ENCODE measurements at regions not wholly inside any gene's neighbourhood (a gene's known extent, or its start where the extent isn't known, plus 50 kb on each side); places are given as distances from the start of the nearest gene placed in this dataset.

DNA sequence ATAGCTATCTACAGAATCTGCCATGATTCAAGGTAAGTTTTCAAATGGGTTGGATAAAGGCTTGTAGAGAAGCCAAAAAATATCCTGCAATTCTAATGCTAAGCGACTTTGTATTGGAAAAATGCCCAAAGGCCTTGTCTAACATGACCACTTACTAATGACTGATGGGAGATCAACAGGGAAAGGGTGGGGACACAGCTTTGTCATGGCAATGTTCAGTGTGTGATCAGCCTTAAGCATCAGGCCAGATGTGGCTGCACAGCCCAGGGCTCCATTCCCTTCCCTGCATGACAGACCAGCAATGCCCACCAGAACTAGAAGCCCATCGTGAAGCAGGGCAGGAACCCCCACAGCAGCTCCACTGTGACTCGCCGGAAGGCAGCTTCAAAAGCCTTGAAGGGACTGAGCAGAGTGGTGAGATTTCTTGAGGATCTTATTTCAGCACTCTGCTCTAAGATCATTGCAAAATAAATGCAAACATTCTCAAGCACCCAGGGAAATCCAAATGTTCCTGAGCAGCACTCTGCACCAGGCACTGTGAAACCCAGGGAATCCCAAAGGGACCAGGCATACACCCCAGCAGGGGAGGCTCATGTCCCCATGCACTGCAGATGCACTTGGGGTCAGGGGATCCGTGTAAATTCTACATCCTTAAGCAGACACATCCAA, 517.9 kb upstream of the SMIM21 start:
- no peaks in the 10 kb centered on the region for H3K4me1 ChIP-seq (replicated peaks in 1 of 2; ENCODE audit: control insufficient read depth in 2 of 2, insufficient read depth in 2 of 2, low read length in 2 of 2)
- intact Hi-C loops (cut with micrococcal nuclease) (no loop called here), in situ Hi-C loops (cut with MboI) (no loop called here)
- H3K9ac ChIP-seq (ENCODE audit: insufficient read depth in 1 of 2, low read depth in 2 of 2, low read length in 2 of 2): no peak overlapping the region
- no peak for FAIRE-seq
- no peaks in the 10 kb centered on the region for H3K9me3 ChIP-seq (replicated peaks; ENCODE audit: control insufficient read depth, insufficient read depth, low read depth, low read length)
- CTCF ChIA-PET (ENCODE audit: low intra/inter-chr PET ratio): no interaction called here
- no peak overlapping the region for H2AFZ ChIP-seq (ENCODE audit: low read depth, low read length)
- no peaks in the 10 kb centered on the region for H3K79me2 ChIP-seq (ENCODE audit: control insufficient read depth, insufficient read depth, low read length)
- no peaks in the 10 kb centered on the region for H3K9me1 ChIP-seq (ENCODE audit: control insufficient read depth, insufficient read depth, low read length)
- POLR2A ChIA-PET: no interaction called here
- no peak overlapping the region for H3K4me2 ChIP-seq (ENCODE audit: insufficient read depth, low read length)
- H3K27me3 ChIP-seq (ENCODE audit: control insufficient read depth in 2 of 2, insufficient read depth in 2 of 2, low read length in 2 of 2): no peaks in the 10 kb centered on the region
- H3K4me3 ChIP-seq: no peak overlapping the region
- BruUV-seq (replicated peaks): no TSS peak
- H3K27ac ChIP-seq (ENCODE audit: extremely low read depth, low read depth, low read length): no peak overlapping the region
- 0% methylated on average over 3 of the region's 5 CpGs for WGBS (ENCODE audit: insufficient coverage, low coverage, missing lambda C conversion rate)
- H3K36me3 ChIP-seq (ENCODE audit: control insufficient read depth, insufficient read depth, low read length): no peaks in the 10 kb centered on the region
- TF ChIP-seq NCOR1 (IDR thresholded peaks at IDR 0.05): no peak
- no peak for TF ChIP-seq ZNF24 (IDR thresholded peaks at IDR 0.05)
- no peak for TF ChIP-seq EHMT2 (IDR thresholded peaks at IDR 0.05)
- no peak for TF ChIP-seq ZNF707 (CRISPR knock-in tag; conservative IDR thresholded peaks at IDR 0.05)
- TF ChIP-seq HDAC3 (IDR thresholded peaks at IDR 0.05; ENCODE audit: borderline replicate concordance, partially characterized antibody): no peak
- TF ChIP-seq NFYB (IDR thresholded peaks at IDR 0.05; ENCODE audit: extremely low read depth, insufficient read length): no peak
- no peak for TF ChIP-seq RBM15 (IDR thresholded peaks at IDR 0.05; ENCODE audit: insufficient read depth, low read length)
- no peak for TF ChIP-seq ZNF174 (CRISPR knock-in tag; IDR thresholded peaks at IDR 0.05)
- no peak for TF ChIP-seq BCOR (IDR thresholded peaks at IDR 0.05)
- TF ChIP-seq ZNF830 (CRISPR knock-in tag; IDR thresholded peaks at IDR 0.05): no peak
- no peak for TF ChIP-seq ASH1L (IDR thresholded peaks at IDR 0.05; ENCODE audit: borderline replicate concordance, low read depth, partially characterized antibody)
- TF ChIP-seq RCOR1 (IDR thresholded peaks at IDR 0.05; ENCODE audit: borderline replicate concordance in 1 of 2, low read depth in 2 of 2, low read length in 2 of 2): no peak
- TF ChIP-seq LCOR (CRISPR knock-in tag; IDR thresholded peaks at IDR 0.05): no peak
- no peak for ATAC-seq
- DNase-seq (ENCODE audit: extremely low read depth in 1 of 4, low spot score in 3 of 4): no peak
- H4K20me1 ChIP-seq (replicated peaks; ENCODE audit: control insufficient read depth, insufficient read depth, low read length): no peaks in the 10 kb centered on the region

Measured in K562 (cell line).